C4-2B (cell line): ENCODE measurements at regions not wholly inside any gene's neighbourhood (a gene's known extent, or its start where the extent isn't known, plus 50 kb on each side); places are given as distances from the start of the nearest gene placed in this dataset.

Source experiments
- H3K27ac ChIP-seq: fragments of 450-650 bp; 2 replicates; pipeline ENCODE4 v1.5.1; 2017
- ZFX ChIP-seq: fragments of 450-650 bp; IDR thresholded peaks from 2 replicates; pipeline ENCODE4 v1.6.1; 2017
- TF ChIP-seq, protein P1 (sequence below): fragments of 450-650 bp; conservative IDR thresholded peaks from 2 replicates; pipeline ENCODE4 v1.5.1; 2017; ENCODE audit warnings: mild to moderate bottlenecking

- no peak for TF ChIP-seq ZFX
- TF ChIP-seq, protein P1, sequence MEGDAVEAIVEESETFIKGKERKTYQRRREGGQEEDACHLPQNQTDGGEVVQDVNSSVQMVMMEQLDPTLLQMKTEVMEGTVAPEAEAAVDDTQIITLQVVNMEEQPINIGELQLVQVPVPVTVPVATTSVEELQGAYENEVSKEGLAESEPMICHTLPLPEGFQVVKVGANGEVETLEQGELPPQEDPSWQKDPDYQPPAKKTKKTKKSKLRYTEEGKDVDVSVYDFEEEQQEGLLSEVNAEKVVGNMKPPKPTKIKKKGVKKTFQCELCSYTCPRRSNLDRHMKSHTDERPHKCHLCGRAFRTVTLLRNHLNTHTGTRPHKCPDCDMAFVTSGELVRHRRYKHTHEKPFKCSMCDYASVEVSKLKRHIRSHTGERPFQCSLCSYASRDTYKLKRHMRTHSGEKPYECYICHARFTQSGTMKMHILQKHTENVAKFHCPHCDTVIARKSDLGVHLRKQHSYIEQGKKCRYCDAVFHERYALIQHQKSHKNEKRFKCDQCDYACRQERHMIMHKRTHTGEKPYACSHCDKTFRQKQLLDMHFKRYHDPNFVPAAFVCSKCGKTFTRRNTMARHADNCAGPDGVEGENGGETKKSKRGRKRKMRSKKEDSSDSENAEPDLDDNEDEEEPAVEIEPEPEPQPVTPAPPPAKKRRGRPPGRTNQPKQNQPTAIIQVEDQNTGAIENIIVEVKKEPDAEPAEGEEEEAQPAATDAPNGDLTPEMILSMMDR = no peak
- no peak overlapping the region for H3K27ac ChIP-seq
These were observed 496.5 kb upstream of the CDH11 start for GRCh38 chr16:65618333-65618732.

GRCh38 chr16:65617421-65617820 is 495.6 kb upstream of the CDH11 start:
- H3K27ac ChIP-seq = no peak overlapping the region
- TF ChIP-seq ZFX = no peak
- TF ChIP-seq, protein P1 = no peak

- TF ChIP-seq, protein P1 = no peak
- TF ChIP-seq ZFX = no peak
- no peak overlapping the region for H3K27ac ChIP-seq
These were observed 486.6 kb upstream of the CDH11 start for GRCh38 chr16:65608455-65608854.

DNA sequence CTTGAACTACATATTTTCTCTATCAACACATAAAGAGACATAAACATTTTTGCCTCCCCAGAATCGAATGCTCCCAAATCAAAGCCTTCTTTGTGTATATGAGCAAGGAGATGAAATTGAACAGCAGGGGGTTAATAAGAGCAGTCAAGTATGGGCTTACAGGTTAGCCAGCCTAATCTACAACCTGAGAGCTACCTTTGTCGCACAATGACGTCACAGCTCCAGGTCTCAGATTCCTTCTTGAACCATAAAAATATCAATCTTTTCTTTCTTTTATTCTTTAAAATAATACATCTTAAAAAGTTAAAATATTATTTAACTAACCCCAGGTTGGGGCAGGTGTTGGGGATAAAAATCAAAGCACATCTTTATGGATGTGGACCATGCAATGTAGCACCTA is 482.9 kb upstream of the CDH11 start:
- H3K27ac ChIP-seq = no peak overlapping the region
- no peak for TF ChIP-seq ZFX
- TF ChIP-seq, protein P1 = no peak

GRCh38 chr16:65601781-65602180 is 479.9 kb upstream of the CDH11 start:
- no peak for TF ChIP-seq ZFX
- TF ChIP-seq, protein P1 = no peak
- no peak overlapping the region for H3K27ac ChIP-seq

- no peak for TF ChIP-seq ZFX
- TF ChIP-seq, protein P1 = no peak
These were observed 478.8 kb upstream of the CDH11 start for GRCh38 chr16:65600629-65601028.

GRCh38 chr16:65600046-65600445 is 478.2 kb upstream of the CDH11 start:
- TF ChIP-seq ZFX = no peak
- TF ChIP-seq, protein P1 = no peak

More at GRCh38 chr16:65600629-65601028, 478.8 kb upstream of the CDH11 start:
- no peak overlapping the region for H3K27ac ChIP-seq

DNA sequence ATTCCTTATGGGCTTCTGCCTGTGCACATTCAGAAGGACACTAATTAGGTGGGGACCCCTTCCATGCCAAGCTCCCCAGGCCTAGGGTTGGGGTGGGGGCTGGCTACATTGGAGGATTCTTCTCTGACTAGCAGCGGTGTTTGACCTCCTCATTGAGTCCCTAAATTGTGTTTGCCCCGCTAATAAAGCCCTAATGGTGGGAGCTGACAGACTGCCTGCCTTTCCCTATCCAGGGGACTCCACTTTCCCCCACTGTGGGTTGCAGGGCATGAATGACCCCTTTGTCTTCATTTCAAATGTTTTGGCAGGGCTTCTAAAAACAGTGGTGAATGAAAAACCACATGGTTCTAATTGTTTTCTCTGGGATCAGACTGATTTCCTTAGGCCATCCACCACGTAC is 476.8 kb upstream of the CDH11 start:
- TF ChIP-seq, protein P1 = no peak
- TF ChIP-seq ZFX = no peak
- H3K27ac ChIP-seq = no peak overlapping the region

More at GRCh38 chr16:65600046-65600445, 478.2 kb upstream of the CDH11 start:
- no peak overlapping the region for H3K27ac ChIP-seq
